ENCODE measurements at regions not wholly inside any gene's neighbourhood (a gene's known extent, or its start where the extent isn't known, plus 50 kb on each side); places are given as distances from the start of the nearest gene placed in this dataset.

DNA sequence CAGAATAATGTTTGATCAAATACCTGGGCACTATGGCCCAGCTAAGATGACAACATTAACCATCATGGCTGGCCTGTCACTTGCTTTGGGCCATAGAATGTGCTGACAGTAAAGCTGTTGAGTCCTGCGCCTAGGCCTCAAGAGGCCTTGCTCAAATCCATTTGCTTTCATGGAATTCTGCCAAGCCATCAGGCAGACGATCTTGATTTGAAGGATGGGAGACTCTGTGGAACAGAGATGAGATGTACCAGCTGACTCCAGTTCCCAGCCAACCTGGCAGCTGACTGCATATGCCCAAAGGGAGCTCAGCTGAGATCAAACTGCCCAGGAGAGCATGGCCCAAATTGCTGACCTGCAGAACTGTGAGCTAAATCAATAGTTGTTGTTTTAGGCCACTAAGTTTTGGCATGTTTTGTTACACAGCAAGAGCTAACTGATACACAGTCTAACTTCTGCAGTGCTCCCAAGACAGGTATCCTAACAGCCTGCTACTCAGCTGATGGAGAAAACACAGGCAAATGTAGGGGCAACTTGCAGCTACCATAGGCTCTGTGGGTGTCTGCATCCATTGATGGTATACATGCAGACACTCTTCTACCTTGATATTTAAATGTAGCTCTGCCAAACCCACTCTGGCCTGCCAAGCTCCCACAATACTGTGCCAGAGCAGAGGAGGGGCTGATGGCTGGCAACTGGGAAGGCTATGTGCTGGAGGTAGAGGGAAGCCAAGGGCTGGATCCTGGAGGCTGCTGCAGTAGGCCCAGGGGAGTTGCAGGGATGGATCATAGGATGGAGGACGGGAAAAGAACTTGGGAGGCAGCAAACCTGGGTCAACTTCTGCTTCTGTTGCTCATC lies 55.2 kb upstream of the RNF24 start:
- no peak for DNase-seq (ENCODE audit: low spot score)

DNA sequence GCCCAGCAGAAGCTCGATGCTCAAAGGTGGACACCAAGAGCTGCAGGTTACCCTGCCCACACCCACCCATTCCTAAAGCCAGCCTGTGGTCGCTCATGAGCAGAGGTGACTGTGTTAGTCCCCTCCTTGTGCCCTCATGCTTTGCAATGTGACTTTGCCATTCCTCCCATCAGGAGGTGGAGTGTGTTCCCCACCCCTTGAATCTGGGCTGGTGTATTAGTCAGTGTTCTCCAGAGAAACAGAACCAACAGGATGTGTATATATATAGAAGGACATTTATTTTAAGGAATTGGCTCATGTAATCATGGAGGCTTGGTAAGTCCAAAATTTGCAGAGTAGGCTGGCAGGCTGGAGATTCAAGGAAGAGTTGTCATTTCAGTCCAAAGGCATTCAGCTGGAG lies 54.4 kb upstream of the RNF24 start:
- DNase-seq (ENCODE audit: low spot score), result no peak

DNA sequence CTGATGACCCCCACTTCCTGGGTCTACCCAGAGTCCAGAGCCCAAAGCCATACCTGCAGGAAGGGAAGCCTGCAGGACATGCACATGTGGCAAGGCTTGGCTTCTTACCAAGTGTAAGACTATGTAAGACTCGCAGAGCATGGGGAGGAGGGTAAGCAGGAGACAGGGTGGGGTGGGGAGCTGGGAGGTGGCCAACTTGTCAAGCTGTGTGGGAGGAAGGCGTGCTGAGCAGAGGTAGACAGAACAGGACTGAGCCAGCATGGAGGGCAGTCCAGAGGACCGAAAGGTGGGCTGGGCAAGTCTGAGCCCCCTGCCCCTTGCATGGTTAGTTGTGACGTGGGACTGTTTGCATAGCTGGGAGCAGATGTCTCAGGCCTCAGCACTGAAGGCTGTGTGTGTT lies 53.4 kb upstream of the RNF24 start:
- DNase-seq (ENCODE audit: low spot score), result no peak

DNA sequence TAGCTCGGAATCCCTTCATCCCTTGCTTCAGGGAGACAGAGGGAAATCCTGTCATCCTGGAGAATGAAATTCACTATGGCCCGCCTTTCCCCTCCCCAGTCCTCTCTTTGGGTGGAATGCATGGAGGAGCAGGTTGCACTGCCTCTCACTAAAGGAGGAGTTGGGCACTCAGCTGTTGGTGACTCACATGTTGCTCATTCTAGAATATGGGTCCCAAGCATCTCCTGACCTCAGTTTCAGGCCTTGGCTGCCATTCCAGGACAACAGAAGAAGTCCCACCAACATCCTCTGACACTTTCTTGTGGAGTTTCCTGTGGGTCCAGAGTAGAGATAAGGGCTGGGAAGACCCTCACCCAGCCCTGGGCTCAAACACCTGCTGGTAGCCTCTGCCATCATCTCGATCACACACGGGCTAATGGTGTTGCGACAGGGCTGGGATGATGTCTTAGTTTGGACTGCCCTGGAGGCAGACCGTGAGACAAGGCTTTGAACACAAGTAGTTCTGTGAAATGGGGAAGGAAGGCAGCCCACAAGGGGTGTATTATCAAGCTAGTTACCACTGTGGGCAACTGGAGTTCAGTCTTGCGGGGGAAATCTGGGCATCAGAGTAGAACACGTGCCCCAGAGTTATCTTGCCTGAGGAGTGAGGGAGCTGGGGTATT lies 52.4 kb upstream of the RNF24 start:
- no peak for DNase-seq (ENCODE audit: low spot score)

DNA sequence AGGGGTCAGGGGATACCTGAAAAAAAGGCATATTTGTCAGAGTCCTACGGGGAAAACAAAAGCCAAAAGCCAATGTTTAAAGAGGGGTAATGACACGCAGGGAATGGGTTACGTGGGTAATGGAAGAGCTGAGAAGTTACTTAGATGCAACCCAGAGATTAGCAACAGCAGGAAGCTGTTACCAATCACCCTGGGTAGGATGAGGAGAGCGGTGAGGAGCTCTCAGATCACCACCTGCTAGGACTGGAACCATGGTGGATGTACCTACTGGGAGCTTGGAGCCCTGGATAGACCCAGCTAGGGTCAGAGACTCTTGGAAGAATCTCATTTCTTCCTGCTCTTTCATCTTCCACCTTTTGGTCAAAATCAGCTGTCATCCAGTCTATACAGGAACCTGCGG lies 51.2 kb upstream of the RNF24 start:
- no peak for DNase-seq (ENCODE audit: low spot score)

DNA sequence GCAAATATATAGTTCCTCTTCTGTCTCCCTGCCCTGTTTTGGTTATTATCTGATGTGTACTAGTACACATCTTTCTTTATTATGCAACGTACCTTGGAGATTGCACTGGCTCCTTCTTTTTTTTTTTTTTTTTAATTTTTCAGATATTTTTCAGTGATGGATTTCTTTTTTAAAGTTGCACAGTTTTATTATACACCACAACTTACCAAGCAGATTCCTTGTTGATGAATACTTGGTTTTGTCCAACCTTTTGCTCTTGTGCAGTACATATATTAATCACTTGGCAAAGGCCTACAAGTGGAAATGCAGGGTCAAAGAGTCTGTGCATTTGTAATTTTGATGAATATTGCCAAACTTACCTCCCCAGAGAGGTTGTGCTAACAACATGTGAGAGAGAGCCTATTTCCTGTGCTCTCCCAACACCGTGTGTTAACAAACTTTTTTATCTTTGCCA lies 50.1 kb upstream of the RNF24 start:
- DNase-seq (ENCODE audit: low spot score), result no peak

Data from CD4-positive, alpha-beta T cell treated with Interleukin-2 at 100 ng/mL for 4 hours (primary cell).